Central memory CD8-positive, alpha-beta T cell (primary cell): ENCODE measurements at regions not wholly inside any gene's neighbourhood (a gene's known extent, or its start where the extent isn't known, plus 50 kb on each side); places are given as distances from the start of the nearest gene placed in this dataset.
A peak's percentile ranks its signal among the peaks of the same experiment; 100 is the strongest.
"Not testable (repeated sequence)": the region's sequence is repeated elsewhere in the genome, so short reads cannot be mapped to it uniquely, and the experiment has no call there.

Source experiments
- ATAC-seq: fragments of 150-1000 bp; cut with Tn5 transposase; replicated peaks from 2 replicates; pipeline ENCODE4 v1.10.0; 2022; ENCODE audit warnings: mild to moderate bottlenecking, moderate FRiP score, moderate number of reproducible peaks; ENCODE audit not compliant: poor library complexity, severe bottlenecking; ENCODE audit errors: extremely low read depth
- DNase-seq, 2 donors: peaks; one replicate each; pipeline ENCODE4 v3.0.0; 2021; ENCODE audit warnings: low spot score in 2 of 2
- H3K27ac Mint-ChIP-seq: one replicate; pipeline ENCODE4 v1.8.0; 2022; ENCODE audit warnings: low read depth, mild to moderate bottlenecking, moderate library complexity, mixed read lengths
- H3K27me3 Mint-ChIP-seq: one replicate; pipeline ENCODE4 v1.8.0; 2022; ENCODE audit warnings: mixed read lengths
- H3K36me3 Mint-ChIP-seq: one replicate; pipeline ENCODE4 v1.8.0; 2022; ENCODE audit warnings: mild to moderate bottlenecking, moderate library complexity, mixed read lengths; ENCODE audit not compliant: insufficient read depth
- H3K4me1 Mint-ChIP-seq: one replicate; pipeline ENCODE4 v1.8.0; 2022; ENCODE audit warnings: mixed read lengths
- H3K4me3 Mint-ChIP-seq: one replicate; pipeline ENCODE4 v1.8.0; 2022; ENCODE audit warnings: mild to moderate bottlenecking, moderate library complexity, mixed read lengths
- H3K9me3 Mint-ChIP-seq: one replicate; pipeline ENCODE4 v1.8.0; 2022; ENCODE audit warnings: mixed read lengths

- H3K4me3 Mint-ChIP-seq, H3K9me3 Mint-ChIP-seq, ATAC-seq, H3K27ac Mint-ChIP-seq, H3K4me1 Mint-ChIP-seq, DNase-seq, H3K36me3 Mint-ChIP-seq: not testable (repeated sequence)
- peaks cover 61% of the 10 kb centered on the region for H3K27me3 Mint-ChIP-seq
Observed at GRCh38 chr12:19775976-19776375, 336.7 kb downstream of the AEBP2 start.

- H3K4me3 Mint-ChIP-seq, result no peak overlapping the region
- H3K27ac Mint-ChIP-seq, result no peak overlapping the region
- H3K9me3 Mint-ChIP-seq, result peaks cover 6% of the 10 kb centered on the region
- ATAC-seq (no peak), DNase-seq (no peak)
- H3K27me3 Mint-ChIP-seq, result peaks cover 71% of the 10 kb centered on the region
- H3K4me1 Mint-ChIP-seq, result no peaks in the 10 kb centered on the region
- no peaks in the 10 kb centered on the region for H3K36me3 Mint-ChIP-seq
Observed at GRCh38 chr12:19778172-19778571, 338.9 kb downstream of the AEBP2 start.

DNA sequence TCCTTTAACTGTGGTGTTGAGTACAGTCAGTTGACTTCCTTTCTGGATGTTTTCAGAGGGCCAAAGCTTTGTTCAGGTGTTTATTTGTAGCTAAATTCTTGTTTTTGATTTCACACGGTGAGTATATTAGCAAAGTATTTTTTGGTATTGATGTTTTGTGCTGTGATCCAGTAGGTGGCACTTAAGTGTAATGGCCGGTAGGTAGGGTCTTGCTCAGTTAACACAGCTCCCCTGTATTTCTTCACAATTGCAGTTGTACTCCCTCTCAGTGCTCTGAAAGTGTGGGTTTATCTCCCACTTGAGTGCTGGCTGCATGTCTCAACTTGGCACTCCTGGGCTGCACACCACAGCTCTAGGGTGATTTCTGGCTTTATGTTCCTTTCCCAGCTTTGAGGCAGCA is 339.5 kb downstream of the AEBP2 start:
- H3K4me1 Mint-ChIP-seq, result no peaks in the 10 kb centered on the region
- H3K27ac Mint-ChIP-seq, result no peak overlapping the region
- no peak for DNase-seq
- H3K4me3 Mint-ChIP-seq, result no peak overlapping the region
- no peak for ATAC-seq
- peaks cover 6% of the 10 kb centered on the region for H3K9me3 Mint-ChIP-seq
- no peaks in the 10 kb centered on the region for H3K36me3 Mint-ChIP-seq
- peaks cover 75% of the 10 kb centered on the region for H3K27me3 Mint-ChIP-seq

DNA sequence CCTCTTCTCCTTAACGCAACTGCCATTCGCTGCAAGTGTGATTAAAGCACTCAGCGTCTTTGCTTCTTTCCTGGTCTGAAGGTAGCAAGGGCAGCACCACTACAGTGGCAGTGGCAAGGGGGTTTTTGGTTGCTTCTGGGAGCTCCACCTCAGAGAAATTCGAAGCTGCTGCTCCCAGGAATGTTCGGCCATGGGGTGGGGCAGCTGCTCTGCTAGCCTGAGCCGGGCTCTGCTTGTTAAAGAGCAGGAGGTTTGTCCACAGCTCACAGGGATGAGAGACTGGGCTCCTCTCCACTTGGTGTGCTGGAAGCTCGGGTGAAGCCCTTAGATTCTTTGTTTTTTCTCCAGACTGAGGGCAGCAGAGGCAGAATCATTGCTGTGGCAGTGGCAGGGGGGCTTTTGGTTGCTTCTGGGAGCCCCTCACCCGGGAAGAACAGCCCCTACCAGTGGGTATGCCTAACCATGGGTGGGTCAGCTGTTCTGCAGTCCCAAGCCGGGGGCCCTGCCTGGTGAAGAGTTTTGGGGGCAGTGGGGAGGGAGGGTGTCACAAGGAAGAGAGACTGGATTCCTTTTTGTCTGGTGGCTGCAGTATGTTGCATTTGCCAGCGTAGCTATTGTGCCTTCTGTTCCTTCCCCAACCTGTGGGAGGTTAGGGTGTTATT is 340.2 kb downstream of the AEBP2 start:
- ATAC-seq (no peak), DNase-seq (no peak)
- no peak overlapping the region for H3K27ac Mint-ChIP-seq
- H3K4me3 Mint-ChIP-seq, result no peak overlapping the region
- no peaks in the 10 kb centered on the region for H3K36me3 Mint-ChIP-seq
- H3K4me1 Mint-ChIP-seq, result no peaks in the 10 kb centered on the region
- H3K9me3 Mint-ChIP-seq, result peaks cover 4% of the 10 kb centered on the region
- H3K27me3 Mint-ChIP-seq, result peaks cover 71% of the 10 kb centered on the region

- Mint-ChIP-seq H3K27me3 (peaks cover 62% of the 10 kb centered on the region), H3K27ac (no peak overlapping the region), H3K4me3 (no peak overlapping the region), H3K9me3 (peaks cover 6% of the 10 kb centered on the region), H3K36me3 (no peaks in the 10 kb centered on the region), H3K4me1 (no peaks in the 10 kb centered on the region)
- DNase-seq (no peak), ATAC-seq (no peak)
Observed at GRCh38 chr12:19780460-19780859, 341.2 kb downstream of the AEBP2 start.

DNA sequence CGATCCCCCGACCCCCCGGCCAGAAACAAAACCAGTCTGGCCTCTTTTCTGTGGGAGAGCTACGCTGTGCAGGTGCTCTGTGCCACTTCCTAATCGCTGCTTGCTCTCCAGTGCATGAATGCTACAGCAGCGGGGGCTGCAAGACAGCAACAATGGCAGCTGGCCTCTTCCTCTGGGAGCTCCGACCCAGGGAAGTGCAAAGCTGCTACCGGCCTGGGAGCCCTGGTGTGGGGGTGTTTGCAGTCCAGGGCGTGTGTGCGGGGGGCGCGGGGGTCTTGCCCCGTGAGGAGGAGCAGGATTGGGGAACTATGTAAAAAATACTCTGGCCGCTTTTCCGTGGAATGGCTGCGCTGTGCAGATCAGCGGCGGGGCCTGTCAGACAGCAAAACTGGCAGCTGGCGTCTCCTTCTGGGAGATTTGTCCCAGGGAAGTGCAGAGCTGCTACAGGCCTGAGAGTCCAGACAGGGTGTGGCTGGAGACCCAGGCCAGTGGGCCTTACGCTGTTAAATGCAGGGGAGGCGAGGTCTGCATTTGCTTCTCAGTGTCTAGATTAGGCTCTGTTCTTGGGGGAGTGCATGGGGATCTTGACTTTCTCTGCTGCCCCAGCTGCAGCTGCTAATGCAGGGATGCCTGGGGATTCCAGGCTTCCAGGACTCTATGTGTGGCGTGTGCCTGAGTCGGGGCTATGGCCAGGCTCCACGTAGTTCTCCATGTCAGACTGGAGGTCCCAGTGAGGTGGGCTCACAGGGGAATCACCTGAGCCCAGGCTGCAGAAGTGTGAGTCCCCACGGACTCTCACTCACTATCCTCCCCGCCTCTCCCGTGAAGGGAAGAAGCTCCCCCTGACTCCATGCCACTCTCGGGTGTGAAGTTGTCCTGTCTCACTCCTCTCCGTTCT is 344.5 kb downstream of the AEBP2 start:
- no peaks in the 10 kb centered on the region for H3K4me1 Mint-ChIP-seq
- H3K27me3 Mint-ChIP-seq, result peaks cover 28% of the 10 kb centered on the region
- DNase-seq, result no peak
- ATAC-seq, result no peak
- no peak overlapping the region for H3K4me3 Mint-ChIP-seq
- no peaks in the 10 kb centered on the region for H3K36me3 Mint-ChIP-seq
- no peak overlapping the region for H3K27ac Mint-ChIP-seq
- H3K9me3 Mint-ChIP-seq, result peaks cover 6% of the 10 kb centered on the region

DNA sequence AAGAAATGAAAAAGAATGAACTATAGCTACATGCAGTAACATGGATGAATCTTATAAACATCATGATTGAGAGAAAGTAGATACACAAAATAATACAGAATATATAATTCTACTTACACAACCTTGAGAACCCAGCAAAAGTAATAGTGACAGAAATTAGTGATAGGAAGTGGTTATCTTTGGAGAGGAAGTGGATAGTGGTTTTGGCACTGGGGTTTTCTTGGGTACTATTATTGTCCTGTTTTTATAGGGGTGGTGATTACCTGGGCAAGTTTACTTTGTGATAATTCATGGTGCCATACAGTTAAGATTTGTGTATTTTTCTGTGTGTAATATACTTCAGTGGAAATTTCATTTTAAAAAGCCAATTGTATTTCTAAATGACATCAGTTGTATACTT is 352.7 kb downstream of the AEBP2 start:
- Mint-ChIP-seq H3K9me3 (no peaks in the 10 kb centered on the region), H3K27me3 (peaks cover 43% of the 10 kb centered on the region), H3K27ac (no peak overlapping the region), H3K4me1 (peaks cover 39% of the 10 kb centered on the region), H3K4me3 (peak overlapping the region; percentile 27), H3K36me3 (peaks cover 2% of the 10 kb centered on the region)
- DNase-seq (no peak), ATAC-seq (peak; percentile 87)

- peaks cover 43% of the 10 kb centered on the region for H3K27me3 Mint-ChIP-seq
- ATAC-seq, result no peak
- no peaks in the 10 kb centered on the region for H3K9me3 Mint-ChIP-seq
- no peak overlapping the region for H3K4me3 Mint-ChIP-seq
- no peak for DNase-seq
- H3K36me3 Mint-ChIP-seq, result peaks cover 2% of the 10 kb centered on the region
- peaks cover 39% of the 10 kb centered on the region for H3K4me1 Mint-ChIP-seq
- no peak overlapping the region for H3K27ac Mint-ChIP-seq
Observed at GRCh38 chr12:19794116-19794515, 354.8 kb downstream of the AEBP2 start.

DNA sequence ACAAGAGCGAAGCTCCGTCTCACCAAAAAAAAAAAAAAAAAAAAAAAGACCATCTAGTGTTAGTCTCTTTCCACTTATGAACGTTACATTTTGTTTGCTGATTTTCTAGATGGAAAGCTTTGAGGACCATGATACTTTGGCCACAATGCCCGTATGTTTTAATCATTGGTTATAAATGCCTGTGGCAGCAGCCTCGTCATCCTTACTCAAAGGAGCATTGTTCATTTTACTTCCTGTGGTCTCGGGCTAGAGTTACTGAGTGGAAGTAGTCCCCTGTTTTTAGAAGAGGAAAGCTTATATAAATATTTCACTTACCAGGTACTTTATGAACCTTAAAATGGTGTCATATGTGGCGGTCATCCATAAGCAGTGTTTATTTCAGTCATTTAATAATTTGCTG is 359.9 kb downstream of the AEBP2 start:
- Mint-ChIP-seq H3K4me3 (no peak overlapping the region), H3K36me3 (no peaks in the 10 kb centered on the region), H3K27ac (no peak overlapping the region), H3K27me3 (peaks cover 14% of the 10 kb centered on the region), H3K4me1 (peaks cover 8% of the 10 kb centered on the region), H3K9me3 (no peaks in the 10 kb centered on the region)
- DNase-seq (no peak), ATAC-seq (no peak)

DNA sequence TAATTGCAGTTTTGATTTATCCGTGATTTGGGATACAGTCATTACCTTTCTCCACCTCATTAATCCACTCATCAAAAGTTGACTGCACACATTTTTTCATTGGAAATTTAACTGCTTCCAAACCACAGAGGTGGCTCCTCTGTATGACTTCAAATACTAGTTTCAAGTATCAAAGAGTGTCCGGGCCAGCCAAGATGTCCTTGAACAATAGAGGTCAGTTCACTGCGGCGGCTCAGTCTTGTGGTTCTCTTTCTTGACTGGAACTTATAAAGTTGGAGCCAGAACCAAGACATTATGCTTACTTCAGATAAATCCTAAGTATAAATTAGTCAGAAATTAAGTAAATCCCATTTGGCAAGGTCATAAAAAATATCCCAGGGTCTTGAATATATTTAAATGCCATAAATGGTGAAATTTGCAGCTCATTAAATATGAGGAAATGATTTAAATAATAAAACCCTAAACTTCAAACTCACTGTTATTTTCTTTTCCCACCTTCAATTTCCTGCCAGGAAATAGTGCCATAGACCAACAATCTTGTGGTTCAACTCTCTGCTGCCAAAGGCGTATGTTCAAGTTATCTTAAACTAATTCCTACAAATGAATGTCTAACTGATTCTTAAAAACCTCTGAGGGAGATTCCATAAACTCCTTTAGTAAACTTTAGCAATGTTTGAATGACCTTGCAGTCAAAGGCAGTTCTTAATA is 360.8 kb downstream of the AEBP2 start:
- Mint-ChIP-seq H3K36me3 (no peaks in the 10 kb centered on the region), H3K27ac (no peak overlapping the region), H3K9me3 (no peaks in the 10 kb centered on the region), H3K4me3 (no peak overlapping the region), H3K4me1 (peaks cover 7% of the 10 kb centered on the region), H3K27me3 (peaks cover 8% of the 10 kb centered on the region)
- ATAC-seq, result no peak
- DNase-seq, result no peak

- ATAC-seq, result no peak
- peaks cover 7% of the 10 kb centered on the region for H3K4me1 Mint-ChIP-seq
- H3K4me3 Mint-ChIP-seq, result no peak overlapping the region
- no peaks in the 10 kb centered on the region for H3K9me3 Mint-ChIP-seq
- H3K27ac Mint-ChIP-seq, result no peak overlapping the region
- H3K36me3 Mint-ChIP-seq, result no peaks in the 10 kb centered on the region
- no peak for DNase-seq
- H3K27me3 Mint-ChIP-seq, result peaks cover 8% of the 10 kb centered on the region
Observed at GRCh38 chr12:19800884-19801283, 361.6 kb downstream of the AEBP2 start.

DNA sequence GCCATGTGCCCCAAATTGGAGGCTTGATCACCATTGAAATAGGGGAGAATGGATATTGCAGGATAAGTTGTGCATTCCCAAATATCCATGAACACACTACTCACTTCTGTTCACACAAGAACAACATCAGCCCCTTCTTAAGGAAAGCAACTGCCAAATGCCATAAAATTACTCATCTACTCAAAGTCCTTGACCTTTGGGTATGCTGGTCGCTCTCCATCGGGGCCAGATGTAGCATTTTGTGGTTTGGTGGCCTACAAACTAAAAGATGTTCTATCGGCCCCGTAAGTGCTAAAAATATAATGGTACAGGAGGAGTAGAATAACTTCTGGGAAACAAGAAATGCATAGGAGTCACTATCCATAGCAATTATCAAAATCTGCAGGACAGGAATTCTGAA is 362.6 kb downstream of the AEBP2 start:
- Mint-ChIP-seq H3K4me3 (no peak overlapping the region), H3K36me3 (no peaks in the 10 kb centered on the region), H3K9me3 (no peaks in the 10 kb centered on the region), H3K27ac (no peak overlapping the region), H3K27me3 (peaks cover 8% of the 10 kb centered on the region), H3K4me1 (peaks cover 7% of the 10 kb centered on the region)
- ATAC-seq (no peak), DNase-seq (no peak)
